ENCODE measurements at regions not wholly inside any gene's neighbourhood (a gene's known extent, or its start where the extent isn't known, plus 50 kb on each side); places are given as distances from the start of the nearest gene placed in this dataset.

- TF ChIP-seq POLR2A (IDR thresholded peaks at IDR 0.05) (no peak), CTCF (IDR thresholded peaks at IDR 0.05) (no peak), EP300 (IDR thresholded peaks at IDR 0.05; ENCODE audit: low read depth) (no peak), POLR2AphosphoS5 (IDR thresholded peaks at IDR 0.05) (no peak)
Observed at GRCh38 chr10:125557801-125558505, 125.0 kb downstream of the TEX36 start.

GRCh38 chr10:125557311-125557710, 125.7 kb downstream of the TEX36 start:
- peaks cover 0 to 5% (median 2%) of the 10 kb centered on the region in 4 donors for H3K4me1 ChIP-seq
- H3K27ac ChIP-seq, result no peak overlapping the region
- H3K4me3 ChIP-seq, result no peak overlapping the region
- intact Hi-C loops (cut with DNase I; ENCODE audit: low total_unique reads) (no loop called here), in situ Hi-C loops (cut with MboI; ENCODE audit: low pct_ligation_motif_present in 1 of 4, low pct_unique_long_range_greater_than_20kb in 1 of 4, low sequenced_read_pairs in 3 of 4) (no loop called here)
- DNase-seq, result no peak
- H3K9me3 ChIP-seq, result no peaks in the 10 kb centered on the region
- H3K27me3 ChIP-seq, result no peaks in the 10 kb centered on the region
- no peaks in the 10 kb centered on the region for H3K36me3 ChIP-seq
- WGBS, 2 donors (ENCODE audit: low coverage in 1 of 2), result 26 to 33% methylated on average over 4 of the region's 4 CpGs
- TF ChIP-seq CTCF (IDR thresholded peaks at IDR 0.05) (no peak), POLR2AphosphoS5 (IDR thresholded peaks at IDR 0.05) (no peak), POLR2A (IDR thresholded peaks at IDR 0.05) (no peak), EP300 (IDR thresholded peaks at IDR 0.05; ENCODE audit: low read depth) (no peak)

More at GRCh38 chr10:125557801-125558505, 125.0 kb downstream of the TEX36 start:
- intact Hi-C loops (cut with DNase I; ENCODE audit: low total_unique reads) (no loop called here), in situ Hi-C loops (cut with MboI; ENCODE audit: low pct_ligation_motif_present in 1 of 4, low pct_unique_long_range_greater_than_20kb in 1 of 4, low sequenced_read_pairs in 3 of 4) (no loop called here)
- H3K4me1 ChIP-seq, result peaks cover 0 to 5% (median 2%) of the 10 kb centered on the region in 4 donors
- H3K9me3 ChIP-seq, result no peaks in the 10 kb centered on the region
- DNase-seq, result no peak
- no peak overlapping the region for H3K4me3 ChIP-seq
- no peaks in the 10 kb centered on the region for H3K27me3 ChIP-seq
- whole genome bisulfite sequencing, 2 donors (ENCODE audit: low coverage in 1 of 2), result 77 to 95% methylated on average over 7 of the region's 7 CpGs
- no peak overlapping the region for H3K27ac ChIP-seq
- no peaks in the 10 kb centered on the region for H3K36me3 ChIP-seq

- intact Hi-C loops (cut with DNase I; ENCODE audit: low total_unique reads), result no loop called here
- TF ChIP-seq POLR2A (IDR thresholded peaks at IDR 0.05) (no peak), CTCF (IDR thresholded peaks at IDR 0.05) (no peak), POLR2AphosphoS5 (IDR thresholded peaks at IDR 0.05) (no peak)
- no peaks in the 10 kb centered on the region for H3K9me3 ChIP-seq
Observed at GRCh38 chr10:125556882-125557281, 126.1 kb downstream of the TEX36 start.

GRCh38 chr10:125555743-125556142, 127.2 kb downstream of the TEX36 start:
- Histone ChIP-seq H3K27me3 (no peaks in the 10 kb centered on the region), H3K4me3 (no peak overlapping the region), H3K4me1 (peaks cover 0 to 4% (median 2%) of the 10 kb centered on the region in 4 donors), H3K27ac (no peak overlapping the region), H3K9me3 (no peaks in the 10 kb centered on the region), H3K36me3 (no peaks in the 10 kb centered on the region)
- in situ Hi-C loops (cut with MboI; ENCODE audit: low pct_ligation_motif_present in 1 of 4, low pct_unique_long_range_greater_than_20kb in 1 of 4, low sequenced_read_pairs in 3 of 4), result no loop called here
- no peak for TF ChIP-seq POLR2AphosphoS5 (IDR thresholded peaks at IDR 0.05)
- no peak for TF ChIP-seq POLR2A (IDR thresholded peaks at IDR 0.05)
- no peak for TF ChIP-seq EP300 (IDR thresholded peaks at IDR 0.05; ENCODE audit: low read depth)
- no peak for TF ChIP-seq CTCF (IDR thresholded peaks at IDR 0.05)
- intact Hi-C loops (cut with DNase I; ENCODE audit: low total_unique reads), result no loop called here
- DNase-seq, result no peak
- 75 to 82% methylated on average over 4 to 12 of the region's 12 CpGs for WGBS, 2 donors (ENCODE audit: low coverage in 1 of 2)

More at GRCh38 chr10:125556882-125557281, 126.1 kb downstream of the TEX36 start:
- no peaks in the 10 kb centered on the region for H3K27me3 ChIP-seq
- no peaks in the 10 kb centered on the region for H3K36me3 ChIP-seq
- H3K4me1 ChIP-seq, result peaks cover 0 to 5% (median 2%) of the 10 kb centered on the region in 4 donors
- DNase-seq, result no peak
- no peak overlapping the region for H3K27ac ChIP-seq
- H3K4me3 ChIP-seq, result no peak overlapping the region
- WGBS, 2 donors (ENCODE audit: low coverage in 1 of 2), result 24 to 26% methylated on average over 2 to 4 of the region's 4 CpGs
- in situ Hi-C loops (cut with MboI; ENCODE audit: low pct_ligation_motif_present in 1 of 4, low pct_unique_long_range_greater_than_20kb in 1 of 4, low sequenced_read_pairs in 3 of 4), result no loop called here
